Progenitor cell of endocrine pancreas (in vitro differentiated cells): ENCODE measurements at regions not wholly inside any gene's neighbourhood (a gene's known extent, or its start where the extent isn't known, plus 50 kb on each side); places are given as distances from the start of the nearest gene placed in this dataset.

Experiments
- DNase-seq: peaks from one replicate; pipeline ENCODE4 v3.0.0; 2021; ENCODE audit warnings: low spot score; ENCODE audit not compliant: unreplicated experiment
- H3K27ac Mint-ChIP-seq: 2 replicates; pipeline ENCODE4 v1.8.0; 2021; ENCODE audit warnings: mild to moderate bottlenecking, moderate library complexity, mixed read lengths
- H3K27me3 Mint-ChIP-seq: 2 replicates; pipeline ENCODE4 v1.8.0; 2021; ENCODE audit warnings: mixed read lengths
- H3K36me3 Mint-ChIP-seq: 2 replicates; pipeline ENCODE4 v1.8.0; 2022; ENCODE audit warnings: mixed read lengths; ENCODE audit not compliant: insufficient read depth
- H3K4me1 Mint-ChIP-seq: 2 replicates; pipeline ENCODE4 v1.8.0; 2021; ENCODE audit warnings: low read depth, mixed read lengths
- H3K4me3 Mint-ChIP-seq: 2 replicates; pipeline ENCODE4 v1.8.0; 2021; ENCODE audit warnings: low read depth, mild to moderate bottlenecking, moderate library complexity, mixed read lengths
- H3K9me3 Mint-ChIP-seq: 2 replicates; pipeline ENCODE4 v1.8.0; 2021; ENCODE audit warnings: low read depth, mixed read lengths
- TF ChIP-seq, protein P1 (sequence below): fragments of 200-600 bp; sonication (generic); IDR thresholded peaks from one replicate; pipeline ENCODE4 v1.5.0; 2021; ENCODE audit warnings: antibody characterized with exemption, mild to moderate bottlenecking; ENCODE audit not compliant: unreplicated experiment

DNA sequence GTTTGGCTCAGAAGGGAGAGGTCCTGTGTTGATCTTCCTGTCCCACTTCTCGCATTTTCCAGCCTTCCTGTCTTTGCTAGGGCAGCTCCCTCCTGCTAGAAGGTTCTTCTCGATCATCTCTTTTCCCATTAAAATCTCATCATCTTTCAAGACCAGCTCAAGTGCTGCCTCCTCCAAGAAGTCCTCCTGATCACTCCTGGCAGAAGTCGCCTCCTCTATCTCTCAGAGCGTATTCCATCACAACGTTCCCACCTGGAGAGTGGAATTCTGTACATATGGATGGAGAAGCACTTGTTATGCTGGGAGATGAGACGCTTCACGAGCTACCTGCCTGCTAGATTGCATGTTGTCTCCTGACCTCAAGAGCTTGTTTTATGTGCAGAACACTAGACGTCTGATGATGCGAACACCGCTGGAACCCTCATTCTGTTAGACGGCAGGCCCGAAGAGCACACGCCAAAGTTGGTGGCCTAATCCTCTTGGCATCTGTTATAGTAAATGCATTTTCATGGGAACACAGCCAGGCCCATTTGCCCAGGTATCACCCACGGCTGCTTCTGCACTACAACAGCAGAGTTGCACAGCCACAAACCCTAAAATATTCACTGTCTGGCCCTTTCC lies 68.0 kb upstream of the INSIG1 start:
- Mint-ChIP-seq H3K4me3 (no peak overlapping the region), H3K9me3 (no peaks in the 10 kb centered on the region), H3K36me3 (no peaks in the 10 kb centered on the region), H3K4me1 (peaks cover 25% of the 10 kb centered on the region), H3K27ac (peak overlapping the region; percentile 77), H3K27me3 (peaks cover 76% of the 10 kb centered on the region)
- no peak for DNase-seq
- TF ChIP-seq, protein P1, sequence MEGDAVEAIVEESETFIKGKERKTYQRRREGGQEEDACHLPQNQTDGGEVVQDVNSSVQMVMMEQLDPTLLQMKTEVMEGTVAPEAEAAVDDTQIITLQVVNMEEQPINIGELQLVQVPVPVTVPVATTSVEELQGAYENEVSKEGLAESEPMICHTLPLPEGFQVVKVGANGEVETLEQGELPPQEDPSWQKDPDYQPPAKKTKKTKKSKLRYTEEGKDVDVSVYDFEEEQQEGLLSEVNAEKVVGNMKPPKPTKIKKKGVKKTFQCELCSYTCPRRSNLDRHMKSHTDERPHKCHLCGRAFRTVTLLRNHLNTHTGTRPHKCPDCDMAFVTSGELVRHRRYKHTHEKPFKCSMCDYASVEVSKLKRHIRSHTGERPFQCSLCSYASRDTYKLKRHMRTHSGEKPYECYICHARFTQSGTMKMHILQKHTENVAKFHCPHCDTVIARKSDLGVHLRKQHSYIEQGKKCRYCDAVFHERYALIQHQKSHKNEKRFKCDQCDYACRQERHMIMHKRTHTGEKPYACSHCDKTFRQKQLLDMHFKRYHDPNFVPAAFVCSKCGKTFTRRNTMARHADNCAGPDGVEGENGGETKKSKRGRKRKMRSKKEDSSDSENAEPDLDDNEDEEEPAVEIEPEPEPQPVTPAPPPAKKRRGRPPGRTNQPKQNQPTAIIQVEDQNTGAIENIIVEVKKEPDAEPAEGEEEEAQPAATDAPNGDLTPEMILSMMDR = no peak

DNA sequence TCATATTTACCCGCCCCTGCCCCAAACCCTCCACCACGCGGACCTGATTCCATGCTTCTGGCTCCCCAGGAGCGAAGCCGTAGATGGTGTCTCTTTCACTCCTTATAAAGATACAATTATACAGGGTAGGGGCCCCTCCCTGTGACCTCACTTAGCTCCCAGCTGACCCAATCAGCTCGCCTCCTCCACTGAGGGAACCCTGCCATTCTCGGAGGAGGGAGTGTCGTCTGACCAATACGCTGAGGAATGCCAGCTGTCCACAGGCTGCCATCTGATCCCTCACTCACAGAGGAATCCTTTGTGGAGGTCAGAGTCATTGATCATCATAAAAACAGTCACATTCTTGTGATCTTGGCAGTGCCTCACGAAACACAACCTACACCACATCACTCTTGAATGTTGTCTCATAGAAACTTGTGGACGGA lies 67.5 kb upstream of the INSIG1 start:
- Mint-ChIP-seq H3K36me3 (no peaks in the 10 kb centered on the region), H3K4me1 (peaks cover 23% of the 10 kb centered on the region), H3K27ac (peak overlapping the region; percentile 76), H3K9me3 (no peaks in the 10 kb centered on the region), H3K27me3 (peaks cover 74% of the 10 kb centered on the region), H3K4me3 (no peak overlapping the region)
- TF ChIP-seq, protein P1 = no peak
- DNase-seq = no peak

DNA sequence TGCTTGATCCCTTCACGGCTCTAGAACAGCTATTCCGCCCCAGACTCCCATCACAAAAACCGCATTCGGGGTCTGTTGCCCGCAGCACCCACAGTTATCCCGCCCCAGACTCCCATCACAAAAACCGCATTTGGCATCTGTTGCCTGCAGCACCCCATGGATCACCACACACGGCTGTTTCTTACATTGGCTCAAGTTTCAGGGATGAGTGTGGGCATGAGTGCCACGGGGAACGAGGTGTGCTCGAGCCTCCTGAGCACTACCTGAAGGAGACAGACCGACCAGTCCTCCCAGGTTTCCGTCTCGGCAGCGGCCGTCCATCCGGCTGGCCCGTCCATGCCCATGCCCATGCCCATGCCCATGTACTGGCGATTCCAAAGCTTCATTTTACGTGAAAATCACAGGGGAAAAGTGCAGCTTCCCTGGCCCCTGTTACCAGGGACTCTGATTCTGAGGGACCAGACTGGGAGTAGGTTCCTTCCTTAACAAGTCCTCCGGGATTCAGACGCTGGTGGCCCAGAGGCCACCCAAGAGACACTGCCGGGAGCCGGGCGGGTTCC lies 66.4 kb upstream of the INSIG1 start:
- TF ChIP-seq, protein P1 = no peak
- no peak for DNase-seq
- Mint-ChIP-seq H3K9me3 (no peaks in the 10 kb centered on the region), H3K27me3 (peaks cover 67% of the 10 kb centered on the region), H3K27ac (no peak overlapping the region), H3K4me3 (no peak overlapping the region), H3K4me1 (peaks cover 18% of the 10 kb centered on the region), H3K36me3 (no peaks in the 10 kb centered on the region)

DNA sequence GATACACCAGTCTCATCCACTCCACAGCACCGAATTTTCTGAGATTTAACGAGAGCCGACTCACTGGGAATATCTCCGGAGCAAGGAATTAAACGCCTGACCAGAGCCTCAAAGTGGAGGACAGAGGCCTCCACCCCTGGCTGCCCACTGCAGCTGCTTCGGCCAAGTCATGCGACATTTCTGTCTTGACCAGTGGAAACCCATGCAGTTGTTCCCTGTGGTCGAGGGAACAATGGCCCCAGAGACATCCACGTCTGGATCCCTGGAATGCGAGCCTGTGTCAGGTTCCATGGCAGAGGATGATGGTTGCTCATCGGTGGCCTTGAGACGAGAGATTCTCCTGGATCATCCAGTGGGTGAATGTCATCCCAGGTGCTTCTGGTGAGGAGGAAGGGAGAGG lies 65.7 kb upstream of the INSIG1 start:
- DNase-seq = no peak
- Mint-ChIP-seq H3K27me3 (peaks cover 71% of the 10 kb centered on the region), H3K9me3 (no peaks in the 10 kb centered on the region), H3K4me3 (no peak overlapping the region), H3K27ac (no peak overlapping the region), H3K4me1 (peaks cover 18% of the 10 kb centered on the region), H3K36me3 (no peaks in the 10 kb centered on the region)
- TF ChIP-seq, protein P1 = no peak

DNA sequence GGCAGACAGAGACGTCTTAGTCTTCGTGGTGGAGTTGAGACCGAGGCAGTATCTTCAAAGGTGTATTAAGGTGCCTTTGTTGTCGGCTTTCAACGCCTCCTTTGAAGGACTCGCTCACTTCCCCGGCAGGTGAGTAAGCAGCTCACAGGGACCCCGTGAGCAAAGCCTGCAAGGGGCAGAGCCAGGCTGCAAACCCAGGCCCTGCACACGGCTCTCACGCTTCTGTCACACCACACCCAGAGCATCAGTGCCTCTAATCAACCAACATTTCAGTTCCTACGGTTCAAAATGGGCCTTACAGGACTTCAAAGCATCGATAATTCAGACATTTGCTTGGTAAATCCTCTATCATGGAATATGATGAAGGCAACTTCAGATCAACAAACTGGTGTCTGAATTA lies 64.8 kb upstream of the INSIG1 start:
- H3K36me3 Mint-ChIP-seq = no peaks in the 10 kb centered on the region
- no peak for DNase-seq
- TF ChIP-seq, protein P1 = no peak
- H3K27ac Mint-ChIP-seq = no peak overlapping the region
- peaks cover 15% of the 10 kb centered on the region for H3K4me1 Mint-ChIP-seq
- H3K4me3 Mint-ChIP-seq = no peak overlapping the region
- peaks cover 64% of the 10 kb centered on the region for H3K27me3 Mint-ChIP-seq
- no peaks in the 10 kb centered on the region for H3K9me3 Mint-ChIP-seq
